HEK293T (cell line): ENCODE measurements at regions not wholly inside any gene's neighbourhood (a gene's known extent, or its start where the extent isn't known, plus 50 kb on each side); places are given as distances from the start of the nearest gene placed in this dataset.

Source experiments
- CTCF ChIA-PET: fragments of 350-600 bp; formaldehyde crosslinking; extraction: SDS; loops from one replicate; lab custom pipeline; 2021; ENCODE audit warnings: antibody characterized with exemption, inconsistent platforms; lab: Yijun Ruan, JAX
- POLR2A ChIA-PET: fragments of 350-600 bp; formaldehyde crosslinking; extraction: SDS; loops from one replicate; lab custom pipeline; 2020; ENCODE audit warnings: antibody characterized with exemption, inconsistent platforms; lab: Yijun Ruan, JAX
- DNase-seq: peaks from one replicate; pipeline ENCODE4 v3.0.0; 2012; ENCODE audit warnings: mixed read lengths; ENCODE audit errors: extremely low spot score
- ARNT ChIP-seq: fragments of 450-650 bp; IDR thresholded peaks from 2 replicates; pipeline ENCODE4 v1.6.1; 2017; ENCODE audit warnings: mild to moderate bottlenecking
- BHLHE40 ChIP-seq: fragments of 450-650 bp; IDR thresholded peaks from 2 replicates; pipeline ENCODE4 v1.6.1; 2016; ENCODE audit warnings: mild to moderate bottlenecking, moderate library complexity, borderline replicate concordance
- CTBP1 ChIP-seq: fragments of 450-650 bp; IDR thresholded peaks from 2 replicates; pipeline ENCODE4 v1.6.1; 2016; ENCODE audit warnings: borderline replicate concordance
- ELF4 ChIP-seq: fragments of 450-650 bp; IDR thresholded peaks from 2 replicates; pipeline ENCODE4 v1.6.1; 2017; ENCODE audit warnings: antibody characterized with exemption
- FOXA1 ChIP-seq: fragments of 450-650 bp; IDR thresholded peaks from 2 replicates; pipeline ENCODE4 v1.6.1; 2016; ENCODE audit warnings: mild to moderate bottlenecking
- FOXK2 ChIP-seq: fragments of 450-650 bp; IDR thresholded peaks from 2 replicates; pipeline ENCODE4 v1.6.1; 2016; ENCODE audit warnings: mild to moderate bottlenecking
- FOXM1 ChIP-seq: fragments of 450-650 bp; IDR thresholded peaks from 2 replicates; pipeline ENCODE4 v1.6.1; 2017; ENCODE audit warnings: mild to moderate bottlenecking, borderline replicate concordance
- HDGF ChIP-seq: fragments of 450-650 bp; IDR thresholded peaks from 2 replicates; pipeline ENCODE4 v1.6.1; 2017; ENCODE audit warnings: antibody characterized with exemption, borderline replicate concordance
- L3MBTL2 ChIP-seq: fragments of 450-650 bp; conservative IDR thresholded peaks from 2 replicates; pipeline ENCODE4 v1.6.1; 2016; ENCODE audit warnings: mild to moderate bottlenecking
- LEF1 ChIP-seq: fragments of 450-650 bp; IDR thresholded peaks from 2 replicates; pipeline ENCODE4 v1.6.1; 2017; ENCODE audit warnings: mild to moderate bottlenecking, borderline replicate concordance
- NFRKB ChIP-seq: fragments of 450-650 bp; IDR thresholded peaks from 2 replicates; pipeline ENCODE4 v1.6.1; 2016; ENCODE audit warnings: mild to moderate bottlenecking, moderate library complexity
- PKNOX1 ChIP-seq: fragments of 450-650 bp; IDR thresholded peaks from 2 replicates; pipeline ENCODE4 v1.6.1; 2016
- SP1 ChIP-seq: fragments of 450-650 bp; IDR thresholded peaks from 2 replicates; pipeline ENCODE4 v1.6.1; 2017
- SUZ12 ChIP-seq: fragments of 450-650 bp; IDR thresholded peaks from 2 replicates; pipeline ENCODE4 v1.6.1; 2016; ENCODE audit warnings: mild to moderate bottlenecking
- TARDBP ChIP-seq: fragments of 450-650 bp; IDR thresholded peaks from 2 replicates; pipeline ENCODE4 v1.6.1; 2016
- ZNF384 ChIP-seq: fragments of 450-650 bp; IDR thresholded peaks from 2 replicates; pipeline ENCODE4 v1.6.1; 2016

GRCh38 chr6:132948889-132949288 lies 134.5 kb downstream of the RPS12 start:
- DNase-seq: no peak
- POLR2A ChIA-PET: interaction anchor here (0.6 kb wide), 1 partner anchor 39 kb away, joined by 3 read pairs; no protein-coding TSS in a partner anchor
- CTCF ChIA-PET: interaction anchor here (0.6 kb wide), 2 partner anchors 10 to 11 kb away, joined by 3 to 4 read pairs; no protein-coding TSS in a partner anchor
- TF ChIP-seq NFRKB: no peak
- no peak for TF ChIP-seq CTBP1
- TF ChIP-seq LEF1: no peak
- no peak for TF ChIP-seq FOXA1

GRCh38 chr6:132950566-132950965 lies 136.2 kb downstream of the RPS12 start:
- POLR2A ChIA-PET: no interaction called here
- TF ChIP-seq NFRKB (no peak), SUZ12 (no peak), ELF4 (no peak), TARDBP (no peak), L3MBTL2 (no peak), PKNOX1 (no peak)
- DNase-seq: no peak
- CTCF ChIA-PET: interaction anchor here (0.6 to 1.2 kb wide), 2 partner anchors 12 to 234 kb away, joined by 3 to 4 read pairs; no protein-coding TSS in a partner anchor

GRCh38 chr6:132952031-132952867 lies 137.9 kb downstream of the RPS12 start:
- DNase-seq: no peak
- CTCF ChIA-PET: interaction anchor here (1.2 kb wide), 1 partner anchor 10 kb away, joined by 4 read pairs; no protein-coding TSS in a partner anchor
- TF ChIP-seq FOXA1 (no peak), ELF4 (no peak), PKNOX1 (no peak), TARDBP (no peak), FOXM1 (no peak), ZNF384 (no peak), LEF1 (no peak), NFRKB (no peak), L3MBTL2 (no peak), SP1 (no peak), HDGF (no peak), ARNT (no peak), SUZ12 (no peak), BHLHE40 (no peak), CTBP1 (no peak), FOXK2 (no peak)
- POLR2A ChIA-PET: interaction anchor here (0.9 kb wide), 1 partner anchor 138 kb away, joined by 3 read pairs; no protein-coding TSS in a partner anchor

GRCh38 chr6:132952986-132953385 lies 138.6 kb downstream of the RPS12 start:
- no peak for TF ChIP-seq LEF1
- TF ChIP-seq CTBP1: no peak
- no peak for TF ChIP-seq NFRKB
- no peak for TF ChIP-seq ARNT
- no peak for TF ChIP-seq HDGF
- TF ChIP-seq L3MBTL2: no peak
- no peak for TF ChIP-seq FOXM1
- TF ChIP-seq FOXK2: no peak
- TF ChIP-seq ZNF384: no peak
- no peak for TF ChIP-seq SUZ12
- TF ChIP-seq BHLHE40: no peak
- no peak for TF ChIP-seq TARDBP
- no peak for TF ChIP-seq ELF4
- TF ChIP-seq FOXA1: no peak
- TF ChIP-seq PKNOX1: no peak
- no peak for TF ChIP-seq SP1
- CTCF ChIA-PET: no interaction called here
- DNase-seq: no peak
- POLR2A ChIA-PET: no interaction called here

GRCh38 chr6:132954222-132954621 lies 139.9 kb downstream of the RPS12 start:
- POLR2A ChIA-PET: no interaction called here
- CTCF ChIA-PET: no interaction called here
- DNase-seq: no peak
- TF ChIP-seq CTBP1: no peak
- TF ChIP-seq TARDBP: no peak
- TF ChIP-seq LEF1: no peak
- TF ChIP-seq L3MBTL2: no peak
- TF ChIP-seq SUZ12: no peak
- TF ChIP-seq ZNF384: no peak
- TF ChIP-seq SP1: no peak
- TF ChIP-seq HDGF: no peak
- TF ChIP-seq ARNT: no peak
- no peak for TF ChIP-seq BHLHE40
- no peak for TF ChIP-seq ELF4
- no peak for TF ChIP-seq FOXM1
- TF ChIP-seq FOXA1: no peak
- no peak for TF ChIP-seq FOXK2
- TF ChIP-seq PKNOX1: no peak
- TF ChIP-seq NFRKB: no peak
